ENCODE measurements at regions not wholly inside any gene's neighbourhood (a gene's known extent, or its start where the extent isn't known, plus 50 kb on each side); places are given as distances from the start of the nearest gene placed in this dataset.

DNA sequence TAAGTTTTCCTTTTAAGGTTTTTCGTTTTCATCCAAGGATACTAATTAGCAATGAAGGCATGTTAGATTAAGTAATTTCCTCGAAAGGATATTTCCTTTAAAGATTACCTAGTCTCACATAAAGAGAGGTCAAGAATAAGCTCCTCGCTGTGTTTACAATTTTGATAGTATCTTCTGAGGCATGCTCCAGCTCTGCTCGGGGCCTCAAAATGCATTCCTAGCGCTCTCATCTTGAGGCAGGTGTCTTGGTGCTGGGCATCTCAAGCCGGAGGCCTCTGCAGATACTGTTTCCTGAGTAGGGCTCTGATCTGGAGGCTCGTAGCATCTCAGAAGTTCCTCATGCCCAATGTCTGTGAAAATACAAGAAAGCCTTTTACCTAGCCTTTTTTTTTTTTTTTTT, 128.6 kb upstream of the SNX19 start:
- no peak for DNase-seq (ENCODE audit: low read depth in 2 of 2)

DNA sequence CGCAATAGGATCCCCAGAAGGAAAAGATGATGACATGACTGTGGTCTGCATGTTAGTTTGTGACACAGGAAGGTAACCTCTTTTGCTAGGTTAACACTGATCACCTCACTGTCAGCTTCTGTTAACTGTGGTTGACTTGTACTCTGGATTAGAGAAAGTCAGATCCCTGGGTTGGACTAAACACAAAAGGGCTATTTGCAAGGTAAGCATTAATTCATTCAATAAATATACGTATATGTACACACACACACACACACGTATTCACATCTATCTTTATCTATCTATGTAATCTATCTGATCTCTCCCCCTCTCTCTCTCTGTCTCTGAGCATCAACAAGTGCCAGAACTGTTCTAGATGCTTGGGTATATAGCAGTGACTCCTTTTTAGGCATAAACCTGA, 136.1 kb upstream of the SNX19 start:
- no peak for DNase-seq (ENCODE audit: low read depth in 2 of 2)

DNA sequence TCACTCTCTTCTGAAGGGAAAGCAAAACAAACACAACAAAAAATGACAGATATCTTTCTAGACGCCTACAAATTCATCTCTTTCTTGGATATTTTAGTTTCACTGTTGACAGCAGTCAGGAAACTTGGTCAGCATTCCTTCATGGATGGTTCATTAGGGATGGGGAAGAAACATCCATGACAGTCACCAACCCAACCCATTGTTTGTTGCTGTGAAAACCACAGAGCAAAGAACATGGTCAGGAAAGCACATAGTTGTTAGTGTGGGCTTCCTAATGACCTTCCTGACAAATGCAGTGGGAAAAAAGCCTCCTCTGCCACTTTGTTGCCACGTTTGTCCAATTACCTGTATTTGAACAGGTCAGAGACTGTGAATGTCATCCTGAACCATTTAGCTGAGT, 139.8 kb upstream of the SNX19 start:
- no peak for DNase-seq (ENCODE audit: low read depth in 2 of 2)

DNA sequence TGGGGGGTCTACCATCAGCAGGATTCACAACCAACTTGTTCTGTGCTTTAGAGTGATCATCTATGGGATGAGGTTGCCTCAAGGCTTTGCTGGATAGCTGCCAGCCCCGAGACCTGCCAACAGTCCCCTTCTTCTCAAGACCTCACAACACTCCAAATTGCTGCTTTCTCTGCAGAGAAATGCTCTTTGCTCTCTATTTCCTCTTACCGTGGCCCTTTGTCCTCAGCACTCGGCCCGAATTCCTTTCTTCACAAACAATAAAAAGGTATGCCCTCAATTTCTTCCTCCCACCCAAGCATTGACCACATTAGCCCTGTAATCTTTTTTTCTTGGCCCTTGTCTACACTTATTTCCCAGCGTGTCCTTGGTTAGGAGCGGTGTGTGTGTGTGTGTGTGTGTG, 147.4 kb upstream of the SNX19 start:
- DNase-seq (ENCODE audit: low read depth in 2 of 2), result no peak

DNA sequence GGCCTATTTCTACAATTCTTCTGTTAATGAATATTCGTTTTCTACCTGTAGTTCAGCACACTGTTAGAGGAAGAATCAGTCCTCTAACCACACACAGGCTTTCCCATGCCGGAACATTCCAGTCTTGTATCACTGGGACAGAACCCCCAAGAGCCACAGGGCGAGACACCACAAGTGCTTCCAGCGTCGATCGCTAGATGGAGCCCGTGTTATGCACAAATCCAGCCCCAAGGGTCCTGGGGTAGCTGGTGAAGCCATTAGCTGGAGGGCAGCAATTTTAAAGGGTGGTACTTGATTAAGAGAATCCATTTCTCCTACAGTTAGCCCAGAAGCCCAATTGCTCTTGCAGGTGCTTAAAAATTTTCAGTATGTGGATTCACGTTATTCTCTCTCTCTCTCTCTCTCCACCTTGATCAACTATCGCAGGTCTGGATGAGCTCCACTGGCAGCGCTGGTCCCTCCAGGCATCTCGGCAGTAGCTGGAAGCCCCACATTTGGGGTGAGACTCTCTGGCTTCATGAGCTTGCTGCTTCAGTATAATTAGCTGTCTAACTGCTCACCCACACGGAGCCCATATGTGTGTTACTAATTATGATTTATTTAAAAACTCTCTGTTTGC, 148.2 kb upstream of the SNX19 start:
- DNase-seq (ENCODE audit: low read depth in 2 of 2), result peak in 1 of 2 donors; percentile 17

DNA sequence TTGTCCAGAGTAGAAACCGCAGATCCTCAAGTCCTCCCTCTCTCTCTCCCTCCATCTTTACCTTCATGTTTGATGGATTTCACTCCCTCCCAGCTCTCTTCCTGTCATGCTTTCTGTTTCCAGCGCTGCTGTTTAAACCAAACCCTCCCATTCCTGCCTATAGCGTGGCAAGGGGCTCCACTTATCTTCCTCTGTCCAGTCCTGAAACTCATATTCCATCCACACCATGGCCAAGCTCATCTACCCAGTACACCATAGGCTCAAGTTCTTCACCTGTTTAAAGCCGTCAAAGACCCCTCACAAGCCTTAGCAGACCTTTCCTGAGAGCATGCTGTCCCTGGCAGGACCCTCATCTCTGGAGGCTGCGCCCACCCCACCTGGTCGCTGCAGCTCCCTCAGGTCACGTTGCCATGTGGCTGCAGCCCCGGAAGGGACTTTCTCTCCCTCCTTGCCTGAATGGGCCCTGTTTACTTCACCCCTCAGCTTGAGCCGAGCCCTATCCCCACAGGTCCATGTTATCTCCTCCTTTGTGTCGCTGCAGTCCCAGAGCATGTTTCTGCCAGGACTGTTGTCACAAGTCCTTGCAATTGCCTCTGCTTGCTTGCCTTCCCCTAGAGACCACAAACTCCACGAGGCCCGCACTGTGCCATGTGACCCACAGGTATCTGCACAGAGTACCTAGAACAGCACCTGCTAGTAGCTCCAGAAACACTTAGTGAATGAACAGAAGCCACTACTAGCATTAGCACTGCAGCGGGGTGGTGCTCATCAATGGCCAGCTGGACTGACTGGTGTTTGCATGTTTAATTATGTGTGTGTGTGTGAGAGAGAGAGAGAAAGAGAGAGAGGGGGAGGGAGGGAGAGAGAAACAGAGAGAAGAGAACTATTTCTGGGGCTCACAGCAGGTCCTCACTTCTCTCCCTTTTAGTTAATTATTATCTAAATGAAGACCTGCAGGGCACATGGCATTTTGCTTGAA, 149.4 kb upstream of the SNX19 start:
- DNase-seq (ENCODE audit: low read depth in 2 of 2), result no peak

DNA sequence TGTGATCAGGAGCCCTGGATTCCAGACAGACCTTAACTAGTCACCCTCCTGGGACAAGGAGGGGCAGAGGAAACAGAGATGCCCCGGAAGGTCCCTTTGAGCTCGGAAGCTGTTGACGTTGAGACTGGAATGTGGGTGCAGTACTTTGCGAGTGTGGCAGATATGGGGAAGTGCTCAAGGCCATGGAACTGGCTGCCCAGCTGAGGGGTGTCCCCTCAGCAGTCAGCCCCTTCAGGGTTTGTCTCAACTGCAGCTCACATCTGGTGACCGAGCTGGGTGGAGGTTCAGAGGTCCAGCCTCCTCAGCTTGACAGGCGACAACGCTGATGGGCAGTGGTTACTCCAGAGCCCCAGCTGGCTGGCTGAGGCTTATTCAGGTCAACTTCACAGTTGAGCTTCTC, 150.3 kb upstream of the SNX19 start:
- no peak for DNase-seq (ENCODE audit: low read depth in 2 of 2)

DNA sequence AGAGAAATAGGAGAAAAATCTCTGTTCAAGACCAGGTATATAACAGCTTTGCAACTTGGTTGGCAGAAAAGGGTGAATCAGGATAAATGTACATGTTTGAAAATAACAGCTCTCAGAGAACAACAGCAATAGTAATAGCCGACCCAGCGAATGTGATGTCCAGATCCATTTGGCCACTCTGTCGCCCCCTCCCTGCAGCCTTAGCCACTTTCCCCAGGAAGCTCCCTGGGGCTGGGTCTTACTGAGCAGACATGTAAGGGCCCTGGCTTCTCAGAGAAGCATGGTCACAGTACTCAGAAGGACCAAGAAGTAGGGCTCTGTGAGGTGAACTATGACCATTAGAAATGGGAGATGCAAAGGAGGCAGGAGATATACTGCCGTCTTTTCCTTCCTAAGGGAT, 154.1 kb upstream of the SNX19 start:
- DNase-seq (ENCODE audit: low read depth in 2 of 2), result no peak

DNA sequence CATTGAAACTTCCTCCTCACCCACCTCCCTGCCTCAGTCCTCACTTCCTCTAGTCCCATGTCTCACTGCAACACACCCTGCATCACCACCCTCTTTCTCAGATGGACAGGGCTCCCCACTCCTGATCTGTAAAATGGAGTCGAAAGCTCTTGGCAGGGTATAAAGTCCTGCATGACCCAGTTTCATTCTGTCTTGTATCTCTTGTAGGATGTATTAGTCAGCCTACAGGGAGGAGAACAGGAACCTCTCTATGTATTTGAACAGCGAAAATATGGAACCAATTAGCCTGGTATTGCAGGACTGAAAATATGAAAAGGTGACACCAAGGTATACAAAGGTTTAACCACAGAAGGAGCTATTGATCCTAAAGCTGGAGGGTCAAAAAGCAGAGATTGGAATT, 156.9 kb upstream of the SNX19 start:
- no peak for DNase-seq (ENCODE audit: low read depth in 2 of 2)

DNA sequence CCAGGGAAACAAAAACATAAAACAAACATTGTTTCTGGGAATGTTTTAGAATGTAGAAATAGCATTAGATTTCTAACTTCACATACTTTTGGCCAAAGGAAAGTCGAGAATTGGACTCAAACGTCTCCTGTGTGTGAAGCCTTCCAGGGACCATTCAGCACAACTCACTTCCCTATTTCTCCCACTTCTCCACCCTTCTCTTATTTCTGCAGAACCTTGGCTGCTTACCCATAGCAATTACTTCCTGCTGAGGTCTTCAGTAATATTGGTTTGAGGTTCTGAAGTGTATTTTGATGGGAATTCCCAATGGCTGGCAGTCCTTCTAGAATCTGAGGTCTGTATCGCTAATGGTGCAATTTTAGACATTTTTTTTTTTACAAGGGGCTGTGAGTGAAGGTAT, 158.3 kb upstream of the SNX19 start:
- no peak for DNase-seq (ENCODE audit: low read depth in 2 of 2)

DNA sequence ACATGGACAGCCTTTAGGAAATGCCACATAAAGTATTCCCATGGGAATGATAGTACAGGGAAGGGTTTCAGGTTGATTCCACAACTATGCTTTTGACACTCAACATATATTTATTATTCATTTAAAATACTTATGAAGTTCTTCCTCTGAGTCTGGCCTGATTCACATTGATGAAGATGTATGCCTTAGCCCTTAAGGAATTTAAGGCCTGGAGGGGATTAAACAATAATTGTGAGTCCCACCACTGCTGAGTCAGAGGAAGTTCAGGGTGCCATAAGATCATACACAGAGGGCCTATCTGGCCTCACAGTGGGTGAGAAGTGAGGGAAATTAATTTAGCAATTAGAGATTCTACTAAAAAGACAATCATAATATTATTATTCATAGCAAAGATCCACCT, 161.1 kb upstream of the SNX19 start:
- DNase-seq (ENCODE audit: low read depth in 2 of 2), result no peak

DNA sequence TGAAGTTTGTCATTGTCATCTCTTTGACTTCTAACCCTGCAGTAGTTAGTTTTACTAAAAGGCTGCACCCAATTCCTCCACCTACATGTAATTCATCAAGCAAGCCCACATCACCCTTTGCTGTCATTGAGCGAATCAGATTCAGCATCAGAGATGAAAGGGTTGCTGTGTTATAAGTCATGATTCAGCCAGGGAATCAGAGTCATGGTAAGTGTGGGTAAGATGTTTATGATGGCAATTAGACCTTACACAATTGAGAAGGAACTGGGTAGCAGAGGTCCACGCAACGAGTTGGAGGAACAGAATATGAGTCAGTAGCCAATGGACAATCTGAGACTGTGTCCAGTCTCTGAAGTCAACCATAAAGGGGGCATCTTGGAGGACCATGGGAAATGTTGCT, 162.8 kb upstream of the SNX19 start:
- DNase-seq (ENCODE audit: low read depth in 2 of 2), result no peak

DNA sequence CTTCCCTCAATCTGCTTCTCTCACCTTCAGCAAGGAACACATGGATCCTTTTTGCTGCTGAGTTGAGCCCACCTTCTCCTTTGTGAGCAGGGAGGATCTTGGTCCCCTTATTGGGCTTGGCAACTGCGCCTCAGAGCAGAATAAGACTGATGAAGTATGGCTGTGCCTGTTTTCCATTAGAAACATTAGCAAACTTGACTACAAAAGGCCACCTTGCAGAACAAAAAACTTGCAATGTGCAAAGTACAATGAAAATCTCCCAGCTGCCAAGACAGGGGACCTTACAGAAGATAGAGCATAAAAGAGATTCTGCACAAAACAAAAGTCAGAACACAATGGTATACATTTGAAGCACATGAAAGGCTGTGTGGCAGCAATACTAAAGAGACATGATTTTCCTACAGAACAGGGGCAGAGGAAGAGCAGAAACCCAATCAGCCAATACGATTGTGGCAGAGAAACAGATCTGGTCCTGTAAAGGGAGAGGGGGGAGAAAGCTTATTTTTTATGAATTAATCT, 173.5 kb upstream of the SNX19 start:
- no peak for DNase-seq (ENCODE audit: low read depth in 2 of 2)

DNA sequence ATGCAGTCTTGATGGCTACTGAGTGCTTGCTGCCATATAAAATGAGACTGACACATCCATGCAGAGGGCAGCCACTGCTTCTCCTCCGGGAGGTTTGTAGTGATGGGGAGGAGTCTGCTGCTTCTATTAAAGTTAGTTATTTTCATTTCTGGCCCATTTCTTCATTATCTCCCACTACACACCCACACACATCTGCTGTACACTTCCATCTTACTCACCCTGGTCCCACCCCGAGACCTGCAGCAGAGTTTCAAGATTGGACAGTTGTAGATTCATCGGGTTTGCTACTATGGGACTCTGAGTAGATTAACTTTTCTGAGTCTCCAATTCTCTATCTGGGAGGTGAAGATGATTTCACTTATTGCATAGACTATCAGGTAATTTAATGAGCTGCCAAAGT, 176.2 kb upstream of the SNX19 start:
- DNase-seq (ENCODE audit: low read depth in 2 of 2), result no peak

DNA sequence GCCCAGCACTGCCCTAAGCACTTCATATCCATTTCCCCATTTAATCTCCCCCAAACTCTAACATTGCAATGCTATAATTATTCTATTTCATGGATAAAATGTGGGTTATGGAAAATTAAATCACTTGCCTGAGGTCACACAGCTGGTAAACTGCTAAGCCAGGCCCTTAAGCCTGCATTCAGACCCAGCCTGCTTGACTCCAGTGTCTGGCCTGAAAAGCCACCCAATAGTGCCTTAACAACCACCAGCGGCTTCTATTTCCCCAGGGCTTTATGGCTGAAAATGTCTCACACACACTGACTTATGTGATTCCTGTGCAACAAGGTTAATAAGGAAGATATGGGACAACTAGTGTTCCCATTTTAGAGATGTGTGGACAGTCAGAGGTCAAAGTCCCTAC, 178.5 kb upstream of the SNX19 start:
- no peak for DNase-seq (ENCODE audit: low read depth in 2 of 2)

DNA sequence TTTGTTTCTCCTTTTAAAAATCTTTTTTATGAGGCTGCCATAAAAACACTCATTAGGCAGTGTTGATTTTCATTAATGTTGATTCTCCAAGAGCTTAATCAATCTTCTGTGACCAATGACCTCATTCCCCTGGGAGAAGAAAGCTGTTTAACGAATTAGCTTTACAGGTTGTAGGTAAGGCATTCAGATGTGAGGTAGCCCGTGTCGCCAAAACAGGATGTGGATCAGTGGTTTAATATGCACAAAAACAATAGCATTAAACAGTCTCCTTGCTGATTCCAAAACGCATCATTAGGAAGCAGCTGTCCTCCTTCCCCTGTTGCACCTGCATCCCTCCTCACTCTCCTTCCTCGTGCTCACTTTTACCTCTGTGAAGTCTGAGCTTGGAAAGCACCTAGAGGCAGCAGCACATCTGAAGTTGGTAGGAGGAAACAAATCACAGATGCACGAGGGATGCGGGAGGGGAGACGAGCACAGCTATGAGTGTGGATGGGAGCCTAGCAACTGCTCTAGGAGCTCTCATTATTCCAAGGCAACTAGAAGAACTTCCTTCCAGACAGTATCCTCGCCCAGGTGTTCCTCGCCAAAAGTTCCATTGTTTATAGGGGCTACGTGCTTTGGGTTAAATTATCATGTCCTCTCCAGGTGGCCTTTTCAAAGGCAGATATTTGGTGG, 179.4 kb upstream of the SNX19 start:
- DNase-seq (ENCODE audit: low read depth in 2 of 2), result no peak

DNA sequence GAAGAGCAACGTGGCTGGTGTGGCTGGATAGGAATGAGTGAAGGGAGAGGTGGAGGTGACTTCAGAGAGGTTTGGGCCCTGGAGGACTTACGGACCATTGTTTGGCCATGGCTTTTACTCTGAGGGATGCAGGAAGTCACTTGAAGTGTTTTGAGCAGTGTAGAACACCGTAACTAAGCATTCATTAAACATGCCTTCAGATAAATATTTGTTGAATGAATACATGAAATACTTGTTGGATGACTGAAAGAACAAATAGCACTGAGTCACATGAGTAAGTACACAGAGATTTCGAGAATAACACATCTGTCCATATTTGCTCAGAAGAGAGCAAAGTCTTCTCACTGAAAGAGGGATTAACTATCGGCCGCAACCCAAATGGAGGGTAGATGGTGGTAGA, 182.7 kb upstream of the SNX19 start:
- DNase-seq (ENCODE audit: low read depth in 2 of 2), result no peak

DNA sequence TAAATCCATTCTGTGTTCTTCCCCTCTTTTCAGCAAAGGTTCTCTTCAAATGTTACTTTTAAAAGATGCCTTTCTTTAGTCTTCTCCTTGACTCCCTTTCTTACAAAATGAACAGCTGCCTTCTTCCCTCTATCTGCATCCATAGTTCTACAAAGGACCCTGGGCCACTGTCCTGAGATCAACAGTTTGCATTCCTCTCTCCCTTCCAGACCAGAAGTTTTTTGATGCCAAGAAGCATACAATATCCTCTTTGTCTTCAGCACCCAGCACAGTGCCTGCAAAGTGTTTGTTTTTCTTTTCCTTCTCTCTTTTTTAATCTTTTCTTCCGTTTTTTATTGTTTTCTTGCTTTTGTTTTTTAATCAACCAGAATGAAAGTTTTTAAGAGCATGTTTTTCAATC, 183.5 kb upstream of the SNX19 start:
- DNase-seq (ENCODE audit: low read depth in 2 of 2), result no peak

DNA sequence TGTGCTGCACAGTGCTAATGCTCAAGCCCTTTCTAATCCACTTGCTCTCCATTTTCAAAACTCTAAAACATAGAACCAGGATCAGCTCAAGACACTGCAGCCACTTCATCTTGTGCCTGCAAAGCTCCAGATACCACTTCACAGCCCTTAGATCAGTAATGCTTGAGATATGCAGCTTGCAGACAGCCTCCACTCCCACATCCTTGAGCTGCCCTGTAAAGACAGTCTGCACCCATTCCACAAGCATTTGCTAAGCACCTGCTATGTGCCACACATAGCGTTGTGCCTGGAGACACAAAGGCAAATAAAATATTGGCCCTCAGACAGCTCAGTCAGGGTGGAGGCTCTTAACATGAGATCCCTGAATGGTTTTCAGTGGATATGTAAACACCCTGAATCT, 192.5 kb upstream of the SNX19 start:
- DNase-seq (ENCODE audit: low read depth in 2 of 2), result no peak

DNA sequence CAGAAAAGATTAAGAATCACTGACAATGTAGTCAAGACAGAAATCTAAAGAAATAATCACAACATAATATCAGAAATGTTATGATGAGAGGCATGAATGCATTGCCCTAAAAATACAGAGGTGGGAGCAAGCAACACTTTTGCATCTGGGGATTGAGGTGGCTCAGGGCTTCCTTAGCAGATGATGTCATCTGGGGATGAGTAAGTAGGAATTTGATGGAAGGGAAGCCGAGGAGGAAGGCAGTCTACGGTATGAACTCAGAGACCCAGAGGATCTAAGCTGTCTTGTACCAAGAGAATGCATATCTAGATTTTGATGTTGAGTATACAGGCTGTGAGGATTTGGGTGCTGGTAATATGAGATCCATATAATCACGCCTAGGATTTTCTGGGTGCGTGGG, 193.0 kb upstream of the SNX19 start:
- DNase-seq (ENCODE audit: low read depth in 2 of 2), result no peak

DNA sequence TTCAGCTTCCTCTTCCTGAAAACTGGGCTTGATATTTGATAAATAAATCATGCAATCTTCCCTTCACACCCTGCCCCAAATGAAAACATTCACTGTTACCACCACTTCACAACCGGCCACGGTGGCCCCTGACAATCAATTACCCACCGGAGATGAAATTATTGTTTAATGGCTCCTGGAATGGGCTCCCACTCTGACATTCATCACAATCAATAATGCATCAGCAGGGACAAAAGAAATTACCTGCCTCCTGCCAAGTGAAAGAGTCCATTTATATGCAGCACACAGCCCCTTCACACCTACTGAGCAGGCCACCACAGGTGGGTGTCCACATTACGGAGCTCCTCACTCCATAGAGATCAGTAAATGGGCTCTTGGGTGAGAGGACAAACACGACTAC, 193.5 kb upstream of the SNX19 start:
- DNase-seq (ENCODE audit: low read depth in 2 of 2), result no peak

DNA sequence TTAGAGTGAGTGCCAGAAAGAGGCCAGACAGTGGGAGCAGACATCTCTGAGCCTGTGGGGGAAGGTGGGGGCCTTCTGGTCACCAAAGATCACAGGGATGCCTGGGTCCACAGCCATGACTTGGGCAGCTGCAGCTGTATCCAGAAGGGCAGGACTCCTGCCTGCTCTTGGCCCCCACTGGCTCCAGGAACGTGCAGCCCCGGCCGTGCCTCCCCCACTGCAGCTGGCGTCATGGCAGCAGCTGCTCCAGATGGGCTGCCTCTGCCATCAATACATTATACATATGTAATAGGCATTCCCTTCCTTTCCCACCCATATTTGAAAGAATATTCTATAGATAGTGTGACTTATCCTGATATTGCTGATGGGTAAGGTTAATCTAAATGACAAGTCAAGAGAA, 195.5 kb upstream of the SNX19 start:
- DNase-seq (ENCODE audit: low read depth in 2 of 2), result no peak

DNA sequence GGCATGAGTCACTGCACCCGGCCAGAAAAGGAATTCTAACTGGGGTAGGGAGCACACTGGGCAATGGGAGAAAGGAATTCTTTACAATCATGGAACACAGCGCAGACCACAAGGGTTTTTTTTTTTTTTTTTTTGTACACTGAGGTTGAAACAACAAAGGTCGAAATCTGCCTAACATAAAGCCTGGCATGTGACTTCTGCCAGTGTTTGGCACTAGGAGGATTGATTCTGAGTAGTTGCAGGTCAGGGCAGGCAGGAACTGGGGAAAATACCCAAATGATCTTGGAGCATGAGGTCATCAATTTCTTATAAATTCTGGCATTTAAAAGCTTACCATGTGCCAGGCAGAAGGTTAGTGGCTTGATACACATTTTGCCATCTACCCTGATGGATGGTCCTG, 202.0 kb upstream of the SNX19 start:
- no peak for DNase-seq (ENCODE audit: low read depth in 2 of 2)
